Fibroblast of skin of right quadriceps (primary cell): ENCODE measurements at regions not wholly inside any gene's neighbourhood (a gene's known extent, or its start where the extent isn't known, plus 50 kb on each side); places are given as distances from the start of the nearest gene placed in this dataset.
"Not testable (repeated sequence)": the region's sequence is repeated elsewhere in the genome, so short reads cannot be mapped to it uniquely, and the experiment has no call there.

Experiments used
- DNase-seq: peaks from one replicate; pipeline ENCODE4 v3.0.0-alpha.2; 2013

- no peak for DNase-seq
These were observed 1966.0 kb downstream of the PCDH7 start for GRCh38 chr4:32686123-32686522.

GRCh38 chr4:32689518-32689917 lies 1969.3 kb downstream of the PCDH7 start:
- no peak for DNase-seq

DNA sequence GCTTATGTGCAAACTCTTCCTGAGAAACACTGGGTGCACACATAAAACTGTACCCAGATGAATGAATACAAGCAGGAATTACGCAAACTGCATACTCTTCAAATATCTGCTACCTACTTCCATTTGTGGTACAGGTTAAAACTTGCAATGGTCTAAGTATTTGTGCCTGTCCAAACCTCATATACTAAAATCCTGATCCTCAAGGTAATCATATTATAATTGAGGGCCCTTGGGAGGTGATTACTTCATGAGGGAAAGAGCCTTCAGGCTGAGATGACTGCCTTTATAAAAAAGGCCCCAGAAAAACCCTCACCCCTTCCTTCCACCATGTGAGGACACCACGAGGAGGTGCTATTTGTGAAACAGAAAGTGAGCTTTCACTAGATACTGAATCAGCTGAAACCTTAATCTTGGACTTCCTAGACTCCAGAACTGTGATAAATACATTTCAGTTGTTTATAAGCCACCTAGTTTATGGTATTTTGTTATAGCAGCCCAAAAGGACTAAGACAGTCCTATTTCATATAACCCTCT lies 1977.2 kb downstream of the PCDH7 start:
- no peak for DNase-seq

DNA sequence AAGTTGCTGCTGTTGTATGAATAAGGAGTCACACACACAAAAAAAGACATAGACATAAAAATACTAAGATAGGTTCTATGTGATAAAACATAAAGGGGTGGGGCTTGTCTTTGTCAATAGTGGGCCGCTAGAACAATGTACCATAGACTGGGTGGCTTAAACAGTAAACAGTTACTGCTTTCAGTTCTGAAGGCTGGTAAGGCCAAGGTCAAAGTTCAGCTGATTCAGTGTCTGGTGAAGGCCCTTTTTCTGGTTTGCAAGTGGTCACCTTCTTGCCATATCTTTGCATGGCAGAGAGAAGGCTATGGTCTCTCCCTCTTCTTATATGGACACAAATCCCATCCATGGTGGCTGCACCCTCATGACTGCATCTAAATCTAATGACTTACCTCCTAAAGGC lies 1980.7 kb downstream of the PCDH7 start:
- no peak for DNase-seq

- DNase-seq: no peak
These were observed 1986.7 kb downstream of the PCDH7 start for GRCh38 chr4:32706893-32707292.

DNA sequence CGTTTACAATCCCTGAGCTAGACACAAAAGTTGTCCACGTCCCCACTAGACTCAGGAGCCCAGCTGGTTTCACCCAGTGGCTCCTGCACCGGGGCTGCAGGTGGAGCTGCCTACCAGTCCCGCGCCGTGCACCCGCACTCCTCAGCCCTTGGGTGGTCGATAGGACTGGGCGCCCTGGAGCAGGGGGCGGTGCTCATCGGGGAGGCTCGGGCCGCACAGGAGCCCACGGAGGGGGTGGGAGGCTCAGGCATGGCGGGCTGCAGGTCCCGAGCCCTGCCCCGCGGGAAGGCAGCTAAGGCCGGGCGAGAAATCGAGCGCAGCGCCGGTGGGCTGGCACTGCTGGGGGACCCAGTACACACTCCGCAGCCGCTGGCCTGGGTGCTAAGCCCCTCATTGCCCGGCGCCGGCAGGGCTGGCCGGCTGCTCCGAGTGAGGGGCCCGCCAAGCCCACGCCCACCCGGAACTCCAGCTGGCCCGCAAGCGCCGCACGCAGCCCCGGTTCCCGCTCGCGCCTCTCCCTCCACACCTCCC lies 1996.0 kb downstream of the PCDH7 start:
- DNase-seq: not testable (repeated sequence)

DNA sequence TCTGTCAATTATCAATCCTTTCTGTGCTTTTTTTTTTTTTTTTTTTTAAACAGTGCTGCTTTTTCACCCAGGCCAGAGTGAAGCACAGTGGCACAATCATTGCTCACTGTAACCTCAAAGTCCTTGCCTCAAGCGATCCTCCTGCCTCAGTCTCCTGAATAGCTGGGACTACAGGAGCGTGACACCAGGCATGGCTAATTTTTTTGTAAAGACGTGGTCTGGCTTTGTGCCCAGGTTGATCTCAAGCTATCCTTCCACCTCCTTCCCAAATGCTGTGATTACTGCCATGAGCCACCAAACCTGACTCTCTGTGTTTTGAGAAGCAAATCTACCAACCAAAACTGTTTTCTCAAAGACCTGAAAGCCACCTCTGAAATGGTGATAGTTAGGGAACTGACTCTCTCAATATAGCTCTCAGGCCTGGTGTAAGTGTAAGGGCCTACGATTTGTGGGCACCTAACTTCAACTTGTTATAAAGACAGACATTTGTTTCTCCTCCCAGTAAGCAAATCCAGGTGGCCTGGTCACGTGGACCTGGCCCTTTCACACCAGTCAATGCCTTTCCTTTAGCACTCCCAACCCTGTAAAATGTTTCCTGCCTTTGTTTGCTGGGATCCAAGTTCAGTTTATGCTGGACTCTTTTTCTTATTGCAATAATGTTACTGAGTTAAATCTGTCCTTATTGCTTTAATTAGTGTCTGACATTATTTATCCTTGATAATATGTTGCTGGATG lies 2015.9 kb downstream of the PCDH7 start:
- no peak for DNase-seq

DNA sequence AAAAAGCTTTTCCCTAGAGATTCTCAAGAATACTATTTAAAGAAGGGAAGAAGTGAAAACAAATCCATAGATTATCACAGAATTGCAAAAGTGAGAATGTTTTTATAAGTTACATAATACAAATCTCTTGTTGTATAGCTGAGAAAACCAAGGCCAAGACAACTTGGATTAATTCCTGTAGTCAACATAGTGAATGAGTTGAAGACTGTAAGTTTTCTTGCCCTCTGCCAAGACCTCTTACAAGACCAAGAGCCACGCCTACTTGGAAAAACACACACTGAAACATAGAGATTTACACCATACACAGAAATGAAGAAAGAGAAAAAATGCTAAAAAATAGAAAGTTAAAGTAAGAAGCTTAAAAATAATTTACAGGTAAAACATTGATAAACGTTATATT lies 2024.0 kb downstream of the PCDH7 start:
- DNase-seq: no peak

DNA sequence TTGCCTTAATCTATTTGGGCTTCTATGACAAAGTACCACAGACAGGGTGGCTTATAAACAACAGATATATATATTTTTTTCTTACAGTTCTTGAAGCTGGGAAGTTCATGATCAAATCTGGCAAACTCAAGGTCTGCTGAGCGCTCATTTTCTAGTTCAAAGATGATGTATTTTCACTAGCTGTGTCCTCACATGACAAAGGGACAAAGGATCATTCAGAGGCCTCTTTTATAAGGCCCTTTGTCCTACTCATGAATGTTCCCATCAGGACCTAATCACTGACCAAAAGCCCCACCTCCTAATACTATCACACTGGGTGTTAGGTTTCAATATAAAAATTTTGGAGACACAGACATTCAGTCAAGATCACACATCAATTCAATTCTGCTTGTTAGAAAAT lies 2025.2 kb downstream of the PCDH7 start:
- no peak for DNase-seq

DNA sequence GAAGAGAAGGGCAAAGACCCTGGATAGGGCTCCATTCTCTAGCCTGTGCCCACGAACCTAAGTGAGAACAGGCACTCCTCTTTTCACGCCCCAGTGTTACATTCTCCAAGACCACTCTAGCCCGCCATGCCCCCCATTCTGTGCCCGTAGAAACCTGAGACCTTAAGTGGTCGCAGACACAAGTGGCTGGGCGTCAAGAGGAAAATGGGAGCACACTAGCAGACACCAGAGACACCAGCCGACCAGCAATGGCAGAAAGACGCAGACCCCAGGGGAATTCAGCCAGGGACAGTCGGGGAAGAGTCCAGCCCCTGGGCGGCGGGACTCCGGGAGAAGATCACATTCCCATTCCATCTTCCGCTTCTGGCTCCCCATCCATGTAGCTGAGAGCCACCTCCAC lies 2027.9 kb downstream of the PCDH7 start:
- no peak for DNase-seq

DNA sequence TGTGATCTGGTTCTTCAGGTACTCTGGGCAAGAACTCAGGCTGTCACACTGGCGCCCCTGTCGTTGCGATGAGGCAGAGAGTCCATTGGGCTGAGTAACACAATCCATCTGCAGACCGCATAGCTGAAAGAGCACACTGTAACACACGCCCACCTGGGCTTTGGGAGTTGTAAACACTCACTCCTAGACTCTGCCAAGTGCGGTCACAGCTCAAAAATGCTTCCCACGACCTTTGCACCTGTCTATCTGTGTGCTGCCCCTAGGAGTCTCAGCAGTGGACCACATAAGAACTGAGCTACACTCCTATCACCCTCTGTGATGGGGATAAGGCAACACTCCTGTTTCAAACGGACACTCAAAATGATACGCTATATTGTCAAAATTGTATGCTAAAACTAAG lies 2028.3 kb downstream of the PCDH7 start:
- DNase-seq: no peak

- no peak for DNase-seq
These were observed 2032.8 kb downstream of the PCDH7 start for GRCh38 chr4:32752962-32753361.

DNA sequence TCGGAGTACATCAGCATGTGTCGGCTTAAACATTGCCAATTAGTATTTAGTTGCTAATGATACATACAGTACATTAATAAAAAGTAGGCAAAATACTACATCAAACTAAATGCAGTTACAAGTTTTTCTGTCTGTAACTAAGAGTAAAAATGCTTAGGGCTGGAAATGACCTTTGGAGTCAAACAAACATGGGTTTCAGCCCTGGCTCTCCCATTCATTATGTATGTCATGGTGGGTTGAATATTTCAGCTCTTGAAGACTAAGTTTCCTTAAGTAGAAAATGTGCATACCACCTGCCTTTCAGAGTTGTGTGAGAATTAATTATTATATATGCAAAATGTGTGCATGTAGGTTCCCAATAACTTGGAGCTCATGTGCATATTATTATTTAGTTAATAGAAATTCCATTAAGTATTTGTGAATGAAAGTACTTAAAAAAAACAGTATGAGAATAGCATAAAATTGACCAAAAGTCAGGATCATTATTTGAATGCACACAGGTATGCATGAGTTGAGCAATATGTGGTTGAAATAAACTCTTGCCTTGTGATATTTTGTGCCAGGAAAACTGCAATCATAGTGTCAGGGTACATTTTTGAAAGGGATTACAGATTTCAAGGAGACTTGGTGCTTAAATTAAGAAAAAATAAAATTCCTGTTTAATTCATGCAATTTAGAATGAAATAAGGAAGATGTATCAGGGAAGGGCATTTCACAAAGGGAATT lies 2048.7 kb downstream of the PCDH7 start:
- DNase-seq: no peak

GRCh38 chr4:32771491-32771890 lies 2051.3 kb downstream of the PCDH7 start:
- no peak for DNase-seq

- DNase-seq: no peak
These were observed 2054.9 kb downstream of the PCDH7 start for GRCh38 chr4:32775049-32775448.

DNA sequence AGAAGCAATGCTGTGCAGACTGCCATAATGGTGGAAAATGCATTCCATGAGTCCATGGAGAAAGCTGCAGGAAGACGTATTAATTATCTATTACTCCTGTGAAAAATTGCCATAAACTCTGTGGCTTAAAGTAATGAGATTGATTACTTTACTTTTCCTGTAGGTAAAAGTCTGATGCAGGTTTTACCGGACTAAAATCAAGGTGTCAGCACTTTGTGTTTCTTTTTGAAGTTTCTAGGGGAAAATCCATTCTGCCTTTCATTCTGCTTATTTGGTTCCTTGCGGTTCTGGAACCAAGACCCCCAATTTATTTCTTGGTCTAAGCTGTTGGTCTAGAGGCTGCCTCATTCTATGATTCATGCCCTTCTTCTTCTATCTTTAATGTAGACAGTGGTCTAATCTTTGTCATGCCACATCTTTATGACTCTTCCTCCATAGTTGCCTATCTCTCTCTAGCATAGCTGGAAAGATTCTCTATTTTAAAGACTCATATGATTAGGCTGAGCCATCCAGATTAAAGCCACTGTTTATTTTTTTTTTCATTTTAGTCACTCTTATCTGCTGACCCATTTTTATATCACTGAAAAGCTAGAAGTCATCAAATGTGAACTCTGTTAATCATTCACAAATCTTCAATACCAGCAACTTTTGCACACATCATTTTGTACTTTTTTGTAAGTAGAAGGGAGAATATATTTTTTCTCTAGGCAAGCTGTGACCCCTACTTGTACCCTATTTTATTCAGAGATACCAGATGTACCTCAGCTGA lies 2056.4 kb downstream of the PCDH7 start:
- DNase-seq: no peak

DNA sequence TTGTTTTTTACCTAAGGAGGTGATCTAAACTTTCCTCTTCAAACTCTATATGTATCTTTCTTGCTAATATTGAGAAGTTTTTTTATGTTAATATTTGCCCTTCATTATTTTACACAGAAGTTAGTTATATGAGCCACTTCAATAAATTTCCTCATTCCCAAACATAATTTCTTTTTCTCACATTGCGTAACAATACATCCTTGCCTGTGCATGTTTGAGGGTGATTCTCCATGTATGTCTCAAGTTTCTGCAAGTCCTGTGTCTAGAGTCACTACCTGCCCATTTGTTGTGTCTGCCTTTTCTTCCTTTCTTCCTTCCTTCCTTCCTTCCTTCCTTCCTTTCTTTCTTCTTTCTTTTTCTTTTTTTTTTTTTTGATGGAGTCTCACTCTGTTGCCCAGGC lies 2057.9 kb downstream of the PCDH7 start:
- DNase-seq: no peak

DNA sequence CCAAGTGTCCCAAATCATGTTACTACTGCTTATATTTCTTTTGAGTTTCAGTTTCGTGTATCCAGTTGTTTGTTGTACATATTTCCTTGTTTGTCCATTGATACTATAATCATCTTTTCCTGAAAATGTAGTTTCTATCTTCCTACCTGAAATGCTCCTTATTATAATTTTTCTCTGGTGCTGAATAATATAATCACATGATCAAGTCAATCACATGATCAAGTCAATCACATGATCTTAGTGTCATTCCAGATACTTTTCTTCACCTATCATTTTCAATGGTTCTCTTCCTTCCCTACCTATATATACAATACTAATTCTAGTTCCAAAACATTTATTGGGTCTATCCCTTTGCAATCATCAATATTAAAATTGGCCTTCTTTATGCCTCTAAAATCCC lies 2058.8 kb downstream of the PCDH7 start:
- DNase-seq: no peak

- DNase-seq: peak; percentile 60
These were observed 2068.9 kb downstream of the PCDH7 start for GRCh38 chr4:32789026-32789608.

GRCh38 chr4:32790803-32791202 lies 2070.6 kb downstream of the PCDH7 start:
- no peak for DNase-seq

DNA sequence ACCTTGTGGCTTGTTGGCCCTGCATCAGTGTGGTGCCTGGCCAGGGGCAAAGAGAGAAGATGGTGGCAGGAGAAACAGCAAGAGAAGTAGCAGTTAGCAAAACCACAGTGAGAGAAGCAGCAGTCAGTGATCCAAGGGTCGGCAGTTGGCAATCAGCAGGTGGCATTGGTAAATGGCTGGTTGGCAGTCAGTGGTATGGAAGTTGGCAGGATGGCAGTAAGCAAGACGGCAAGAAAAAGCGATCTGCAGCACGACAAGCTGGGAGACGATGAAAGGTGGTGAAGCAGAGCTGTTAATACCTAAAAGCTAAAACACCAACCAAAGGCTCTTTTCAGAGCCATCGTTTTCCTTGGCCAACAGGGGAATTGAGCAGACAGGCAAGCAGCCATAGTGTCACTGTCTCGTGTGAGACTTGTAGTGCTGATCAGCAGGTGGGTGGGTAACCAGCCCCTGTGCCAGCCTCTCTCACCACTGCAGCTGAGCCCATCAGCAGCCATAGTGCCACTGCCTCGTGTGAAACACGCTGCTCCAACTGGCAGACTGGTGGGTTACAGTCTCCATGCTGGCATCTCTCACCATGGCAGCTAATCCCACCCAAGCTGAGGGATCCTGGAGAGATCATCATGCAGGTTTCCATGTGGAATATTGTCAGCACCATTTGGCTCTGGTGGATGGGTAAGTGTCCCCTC lies 2078.4 kb downstream of the PCDH7 start:
- DNase-seq: no peak

DNA sequence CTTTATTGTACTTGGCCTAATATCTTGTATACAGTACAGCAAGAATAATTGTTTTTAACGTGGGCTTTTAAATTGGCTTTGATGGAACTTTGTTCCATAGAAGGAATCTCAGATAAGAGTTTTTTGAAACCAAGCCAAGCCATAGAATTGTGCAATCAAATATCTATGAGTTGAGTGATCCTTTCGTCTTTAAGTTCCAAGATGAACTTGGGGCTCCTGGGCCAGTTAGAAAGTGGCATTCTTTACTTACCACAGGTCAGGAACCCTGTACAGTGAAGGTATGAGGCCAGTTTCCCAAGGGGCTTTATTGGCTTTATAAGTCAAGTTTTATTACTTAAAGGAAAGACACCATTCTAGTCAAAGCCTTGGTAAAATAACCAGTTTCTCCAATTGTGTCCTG lies 2104.2 kb downstream of the PCDH7 start:
- DNase-seq: peak; percentile 43
